Heart left ventricle (tissue), 16 donors: ENCODE measurements at regions not wholly inside any gene's neighbourhood (a gene's known extent, or its start where the extent isn't known, plus 50 kb on each side); places are given as distances from the start of the nearest gene placed in this dataset.

Experiments used
- ATAC-seq, 4 donors: fragments of 200-7000 bp; cut with Tn5 transposase; one replicate each; pipeline ENCODE4 v1.9.1; 2020 to 2022; ENCODE audit warnings: moderate library complexity in 4 of 4, mild to moderate bottlenecking in 3 of 4, moderate number of reproducible peaks in 1 of 4
- DNase-seq, 5 donors: peaks; one replicate each; pipeline ENCODE4 v3.0.0-alpha.2; 2020
- H3K27ac ChIP-seq, 12 donors: fragments of 200-600 bp; sonication (generic) in 4 of 12; one replicate each; pipeline versions ENCODE4 v1.5.0 to v1.8.0; 2016 to 2022; ENCODE audit warnings: mild to moderate bottlenecking in 2 of 12
- H3K27me3 ChIP-seq, 9 donors: fragments of 200-600 bp; sonication (generic) in 2 of 9; one replicate each; pipeline versions ENCODE4 v1.5.1 to v1.8.0; 2016 to 2022; ENCODE audit warnings: mild to moderate bottlenecking in 3 of 9
- H3K36me3 ChIP-seq, 9 donors: fragments of 200-600 bp; sonication (generic) in 2 of 9; one replicate each; pipeline versions ENCODE4 v1.5.0 to v1.8.0; 2018 to 2022; ENCODE audit warnings: mild to moderate bottlenecking in 2 of 9
- H3K4me1 ChIP-seq, 12 donors: fragments of 200-600 bp; sonication (generic) in 4 of 12; one replicate each; pipeline versions ENCODE4 v1.5.0 to v1.8.0; 2016 to 2022; ENCODE audit warnings: mild to moderate bottlenecking in 3 of 12
- H3K4me3 ChIP-seq, 12 donors: fragments of 200-600 bp; sonication (generic) in 4 of 12; one replicate each; pipeline versions ENCODE4 v1.5.0 to v1.8.0; 2017 to 2022; ENCODE audit warnings: mild to moderate bottlenecking in 9 of 12, moderate library complexity in 4 of 12
- H3K9me3 ChIP-seq, 12 donors: fragments of 200-600 bp; sonication (generic) in 4 of 12; one replicate each; pipeline versions ENCODE4 v1.5.0 to v1.8.0; 2016 to 2022; ENCODE audit warnings: mild to moderate bottlenecking in 1 of 12
- CTCF ChIP-seq, 12 donors: fragments of 200-600 bp; sonication (generic) in 4 of 12; IDR thresholded peaks; one replicate each; pipeline versions ENCODE4 v1.5.0 to v1.8.0; 2018 to 2022; ENCODE audit warnings: antibody characterized with exemption in 12 of 12, mild to moderate bottlenecking in 5 of 12
- POLR2A ChIP-seq, 2 donors: fragments of 450-650 bp; IDR thresholded peaks; one replicate each; pipeline ENCODE4 v1.6.1; 2017; ENCODE audit warnings: antibody characterized with exemption in 2 of 2, mild to moderate bottlenecking in 2 of 2, moderate library complexity in 2 of 2
- WGBS, 4 donors: extraction: QIAGEN DNeasy Blood & Tissue Kit in 2 of 4; methylation state at CpG; one replicate each; pipeline versions ENCODE4 v1.1.5 to v1.1.7; 2013 to 2018; 5-methylcytosine and 5-hydroxymethylcytosine counted together
- intact Hi-C, 10 donors: fragments of 100-400 bp; cut with DNase I; formaldehyde crosslinking; loops; one replicate each; pipeline versions ENCODE4 v1.11.1 to v1.14.2; 2022
- donor health status: ischemic (EF 13 %, LVEDD 7.1; RV severe dilation, severe dysfunction).
- donor health status: healthy with polysubstance abuse.
- donor health status: DM: no; HTN: yes; CAD: no.
- donor health status: DM: no; HTN: no; CAD: no.
- donor health status: ischemic (EF 25% LVEDD 6.9; RV normal size, moderate dysfunction).
- donor health status: ischemic (EF 25% LVEDD 5.7; RV mildly dilated, moderate dysfunction).
- donor health status: healthy.
- donor health status: DM: yes; HTN: yes; CAD: no.
- donor health status: ischemic (EF 35%, LVEDD 5.7; RV mildly dilated, moderate dysfunction).
- donor health status: nonischemic (EF 11% LVEDD 7.7; RV severe dilation, severe dysfunction).
- donor health status: DM: yes; HTN: yes; CAD: no.
- donor health status: PGD.
- donor health status: ischemic (EF 29% LVEDD 5.4; RV normal size, mild dysfunction).
- donor health status: nonischemic (EF 23%, LVEDD 6.1; RV moderate dilation, normal function).

- 87 to 100% (median 98%) methylated on average over 1 of the region's 1 CpG for WGBS, 4 donors
- H3K27me3 ChIP-seq = no peaks in the 10 kb centered on the region
- no peak overlapping the region for H3K4me3 ChIP-seq
- TF ChIP-seq POLR2A (IDR thresholded peaks at IDR 0.05) (no peak), CTCF (IDR thresholded peaks at IDR 0.05) (no peak)
- intact Hi-C loops = no loop called here
- ATAC-seq = no peak
- H3K4me1 ChIP-seq = no peaks in the 10 kb centered on the region
- no peaks in the 10 kb centered on the region for H3K36me3 ChIP-seq
- no peak overlapping the region for H3K27ac ChIP-seq
- no peak for DNase-seq
- peaks cover 0 to 17% (median 8%) of the 10 kb centered on the region in 12 donors for H3K9me3 ChIP-seq
Measured at GRCh38 chr4:100881283-100881682, 363.5 kb upstream of the EMCN start.

- WGBS, 4 donors = 41 to 65% (median 61%) methylated on average over 1 of the region's 1 CpG
- H3K27me3 ChIP-seq = no peaks in the 10 kb centered on the region
- intact Hi-C loops = no loop called here
- H3K27ac ChIP-seq = no peak overlapping the region
- H3K4me3 ChIP-seq = no peak overlapping the region
- H3K9me3 ChIP-seq = peaks cover 0 to 6% (median under 1%) of the 10 kb centered on the region in 12 donors
- no peaks in the 10 kb centered on the region for H3K36me3 ChIP-seq
- ATAC-seq (no peak), DNase-seq (no peak)
- no peaks in the 10 kb centered on the region for H3K4me1 ChIP-seq
- TF ChIP-seq CTCF (IDR thresholded peaks at IDR 0.05) = no peak
Measured at GRCh38 chr4:100880011-100880410, 362.2 kb upstream of the EMCN start.

- intact Hi-C loops = no loop called here
- DNase-seq = no peak
- H3K27ac ChIP-seq = no peak overlapping the region
Measured at GRCh38 chr4:100879471-100879870, 361.6 kb upstream of the EMCN start.

GRCh38 chr4:100876546-100876945 is 358.7 kb upstream of the EMCN start:
- DNase-seq (no peak), ATAC-seq (no peak)
- Histone ChIP-seq H3K36me3 (no peaks in the 10 kb centered on the region), H3K4me1 (no peaks in the 10 kb centered on the region), H3K9me3 (no peaks in the 10 kb centered on the region), H3K27me3 (no peaks in the 10 kb centered on the region), H3K27ac (no peak overlapping the region), H3K4me3 (no peak overlapping the region)
- intact Hi-C loops = no loop called here
- no peak for TF ChIP-seq POLR2A (IDR thresholded peaks at IDR 0.05)
- no peak for TF ChIP-seq CTCF (IDR thresholded peaks at IDR 0.05)

More at GRCh38 chr4:100879471-100879870, 361.6 kb upstream of the EMCN start:
- Histone ChIP-seq H3K27me3 (no peaks in the 10 kb centered on the region), H3K9me3 (peaks cover 0 to 2% (median 0%) of the 10 kb centered on the region in 12 donors), H3K36me3 (no peaks in the 10 kb centered on the region), H3K4me3 (no peak overlapping the region), H3K4me1 (no peaks in the 10 kb centered on the region)
- TF ChIP-seq POLR2A (IDR thresholded peaks at IDR 0.05) (no peak), CTCF (IDR thresholded peaks at IDR 0.05) (no peak)
- WGBS, 4 donors = 86 to 96% (median 88%) methylated on average over 1 of the region's 1 CpG
- ATAC-seq = no peak
